ENCODE measurements at regions not wholly inside any gene's neighbourhood (a gene's known extent, or its start where the extent isn't known, plus 50 kb on each side); places are given as distances from the start of the nearest gene placed in this dataset.

- peak in 1 of 2 donors; percentile 72 for DNase-seq
- Histone ChIP-seq H3K36me3 (no peaks in the 10 kb centered on the region), H3K4me1 (peaks cover 0 to 32% (median 18%) of the 10 kb centered on the region in 4 donors), H3K9me3 (no peaks in the 10 kb centered on the region), H3K27ac (peak overlapping the region; percentile 55 to 77 (median 69)), H3K27me3 (no peaks in the 10 kb centered on the region), H3K4me3 (no peak overlapping the region)
- 69 to 79% (median 72%) methylated on average over 15 of the region's 15 CpGs for WGBS, 5 donors
- TF ChIP-seq, protein P1, sequence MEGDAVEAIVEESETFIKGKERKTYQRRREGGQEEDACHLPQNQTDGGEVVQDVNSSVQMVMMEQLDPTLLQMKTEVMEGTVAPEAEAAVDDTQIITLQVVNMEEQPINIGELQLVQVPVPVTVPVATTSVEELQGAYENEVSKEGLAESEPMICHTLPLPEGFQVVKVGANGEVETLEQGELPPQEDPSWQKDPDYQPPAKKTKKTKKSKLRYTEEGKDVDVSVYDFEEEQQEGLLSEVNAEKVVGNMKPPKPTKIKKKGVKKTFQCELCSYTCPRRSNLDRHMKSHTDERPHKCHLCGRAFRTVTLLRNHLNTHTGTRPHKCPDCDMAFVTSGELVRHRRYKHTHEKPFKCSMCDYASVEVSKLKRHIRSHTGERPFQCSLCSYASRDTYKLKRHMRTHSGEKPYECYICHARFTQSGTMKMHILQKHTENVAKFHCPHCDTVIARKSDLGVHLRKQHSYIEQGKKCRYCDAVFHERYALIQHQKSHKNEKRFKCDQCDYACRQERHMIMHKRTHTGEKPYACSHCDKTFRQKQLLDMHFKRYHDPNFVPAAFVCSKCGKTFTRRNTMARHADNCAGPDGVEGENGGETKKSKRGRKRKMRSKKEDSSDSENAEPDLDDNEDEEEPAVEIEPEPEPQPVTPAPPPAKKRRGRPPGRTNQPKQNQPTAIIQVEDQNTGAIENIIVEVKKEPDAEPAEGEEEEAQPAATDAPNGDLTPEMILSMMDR (IDR thresholded peaks at IDR 0.05): no peak
- TF ChIP-seq POLR2AphosphoS5 (IDR thresholded peaks at IDR 0.05) (peak in 2 of 3 donors; percentile 67 to 81), POLR2A (IDR thresholded peaks at IDR 0.05) (no peak), EP300 (IDR thresholded peaks at IDR 0.05) (no peak)
- intact Hi-C loops (cut with DNase I; ENCODE audit: low total_unique reads): no loop called here
Measured at GRCh38 chr20:17849901-17850683, 118.5 kb downstream of the SNX5 start.

- H3K4me1 ChIP-seq: peaks cover 0 to 28% (median 18%) of the 10 kb centered on the region in 4 donors
- H3K36me3 ChIP-seq: no peaks in the 10 kb centered on the region
- H3K27ac ChIP-seq: peak overlapping the region; percentile 55 to 77 (median 69)
- intact Hi-C loops (cut with DNase I; ENCODE audit: low total_unique reads): no loop called here
- H3K27me3 ChIP-seq: no peaks in the 10 kb centered on the region
- H3K9me3 ChIP-seq: no peaks in the 10 kb centered on the region
- H3K4me3 ChIP-seq: no peak overlapping the region
- no peak for DNase-seq
- TF ChIP-seq EP300 (IDR thresholded peaks at IDR 0.05) (no peak), POLR2A (IDR thresholded peaks at IDR 0.05) (no peak), POLR2AphosphoS5 (IDR thresholded peaks at IDR 0.05) (no peak)
- TF ChIP-seq, protein P1 (IDR thresholded peaks at IDR 0.05): no peak
- 79 to 92% (median 88%) methylated on average over 4 to 6 of the region's 6 CpGs for whole genome bisulfite sequencing, 5 donors
Measured at GRCh38 chr20:17849138-17849900, 119.3 kb downstream of the SNX5 start.

GRCh38 chr20:17848249-17849048, 120.1 kb downstream of the SNX5 start:
- Histone ChIP-seq H3K27ac (peak overlapping the region in 1 of 5 donors; percentile 69), H3K9me3 (no peaks in the 10 kb centered on the region), H3K4me1 (peaks cover 4 to 30% (median 20%) of the 10 kb centered on the region in 4 donors), H3K36me3 (no peaks in the 10 kb centered on the region), H3K4me3 (no peak overlapping the region), H3K27me3 (no peaks in the 10 kb centered on the region)
- DNase-seq: no peak
- WGBS, 5 donors: 66 to 75% (median 72%) methylated on average over 2 to 4 of the region's 4 CpGs
- TF ChIP-seq EP300 (IDR thresholded peaks at IDR 0.05) (no peak), POLR2AphosphoS5 (IDR thresholded peaks at IDR 0.05) (no peak), POLR2A (IDR thresholded peaks at IDR 0.05) (no peak)
- TF ChIP-seq, protein P1 (IDR thresholded peaks at IDR 0.05): no peak
- intact Hi-C loops (cut with DNase I; ENCODE audit: low total_unique reads): no loop called here

All from stomach (tissue), 8 donors.